ENCODE measurements at regions not wholly inside any gene's neighbourhood (a gene's known extent, or its start where the extent isn't known, plus 50 kb on each side); places are given as distances from the start of the nearest gene placed in this dataset.

DNA sequence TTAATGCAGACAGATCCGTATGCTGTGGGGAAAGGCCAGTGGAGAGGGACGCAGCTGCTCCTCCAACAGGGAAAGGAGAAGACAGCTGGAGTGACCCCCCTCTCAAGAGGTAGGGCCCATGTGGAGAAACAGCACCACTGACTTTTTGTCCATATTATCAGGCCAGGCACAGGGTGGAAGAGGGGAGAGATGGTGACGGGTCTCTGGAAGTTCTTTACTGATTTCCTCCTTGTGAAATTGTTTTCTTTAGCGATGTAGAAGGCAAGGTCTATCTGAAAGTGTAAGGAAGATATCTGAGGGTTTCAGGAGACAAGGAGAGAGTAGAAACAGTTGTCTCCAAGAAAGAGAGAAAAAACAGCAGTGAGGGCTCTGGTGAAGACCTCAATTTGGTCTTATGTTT is 338.8 kb downstream of the VPS13C start:
- Mint-ChIP-seq H3K27ac (no peak overlapping the region), H3K27me3 (peaks cover 36% of the 10 kb centered on the region)

DNA sequence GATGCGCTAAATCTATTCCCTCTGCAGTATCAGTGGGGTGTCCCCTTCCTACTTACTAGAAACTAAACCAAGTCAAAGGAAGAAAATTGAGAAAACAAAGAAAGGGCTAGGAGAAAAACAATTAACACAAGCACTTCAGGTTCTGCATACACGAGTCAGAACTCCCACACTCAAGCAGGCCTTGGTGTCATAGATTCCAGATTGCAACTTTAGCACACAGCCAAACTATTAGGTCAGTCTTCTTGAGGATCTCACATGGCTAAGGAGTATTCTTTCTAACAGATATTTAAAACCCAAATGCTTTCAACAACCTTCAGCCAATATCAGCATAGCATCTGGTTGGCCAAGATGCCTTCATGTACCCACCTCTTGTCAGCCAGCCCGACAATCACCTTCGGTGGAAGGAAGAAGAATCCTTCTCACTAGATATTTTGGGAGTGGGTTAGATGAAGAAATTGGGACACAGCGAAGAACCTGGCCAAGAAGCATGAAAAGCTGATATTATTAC is 340.0 kb downstream of the VPS13C start:
- Mint-ChIP-seq H3K4me1 (ENCODE audit: low read depth) (no peaks in the 10 kb centered on the region), H3K27me3 (peaks cover 27% of the 10 kb centered on the region), H3K4me3 (no peak overlapping the region), H3K36me3 (ENCODE audit: low read depth) (no peaks in the 10 kb centered on the region), H3K9me3 (no peaks in the 10 kb centered on the region), H3K27ac (no peak overlapping the region)
- no peak for DNase-seq

More for the DNA sequence above, 338.8 kb downstream of the VPS13C start:
- Mint-ChIP-seq H3K4me1 (ENCODE audit: low read depth) (no peaks in the 10 kb centered on the region), H3K36me3 (ENCODE audit: low read depth) (no peaks in the 10 kb centered on the region), H3K4me3 (no peak overlapping the region), H3K9me3 (no peaks in the 10 kb centered on the region)
- no peak for DNase-seq

DNA sequence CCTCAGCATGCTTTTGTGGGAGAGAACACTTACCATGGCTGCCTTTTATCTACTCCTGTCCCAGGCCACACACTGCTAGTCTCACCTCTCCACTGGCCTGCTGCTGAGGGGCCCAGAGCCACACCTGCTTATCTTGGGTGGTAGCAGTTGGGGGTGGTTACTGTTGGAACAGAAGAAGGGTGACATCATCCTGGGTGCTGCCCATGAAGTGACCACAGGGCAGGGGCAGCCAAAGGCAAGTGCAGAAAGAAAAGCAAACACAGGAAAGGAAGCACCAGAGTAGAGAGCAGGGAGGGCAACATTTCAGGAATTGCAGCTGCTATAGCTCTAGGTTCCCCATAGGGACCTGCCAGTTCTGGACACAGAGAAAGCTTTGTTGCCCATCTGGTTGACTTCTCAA is 345.2 kb downstream of the VPS13C start:
- H3K4me1 Mint-ChIP-seq (ENCODE audit: low read depth), result no peaks in the 10 kb centered on the region
- DNase-seq, result no peak
- H3K9me3 Mint-ChIP-seq, result no peaks in the 10 kb centered on the region
- no peaks in the 10 kb centered on the region for H3K36me3 Mint-ChIP-seq (ENCODE audit: low read depth)
- H3K27me3 Mint-ChIP-seq, result peaks cover 17% of the 10 kb centered on the region
- H3K4me3 Mint-ChIP-seq, result no peak overlapping the region
- H3K27ac Mint-ChIP-seq, result no peak overlapping the region

DNA sequence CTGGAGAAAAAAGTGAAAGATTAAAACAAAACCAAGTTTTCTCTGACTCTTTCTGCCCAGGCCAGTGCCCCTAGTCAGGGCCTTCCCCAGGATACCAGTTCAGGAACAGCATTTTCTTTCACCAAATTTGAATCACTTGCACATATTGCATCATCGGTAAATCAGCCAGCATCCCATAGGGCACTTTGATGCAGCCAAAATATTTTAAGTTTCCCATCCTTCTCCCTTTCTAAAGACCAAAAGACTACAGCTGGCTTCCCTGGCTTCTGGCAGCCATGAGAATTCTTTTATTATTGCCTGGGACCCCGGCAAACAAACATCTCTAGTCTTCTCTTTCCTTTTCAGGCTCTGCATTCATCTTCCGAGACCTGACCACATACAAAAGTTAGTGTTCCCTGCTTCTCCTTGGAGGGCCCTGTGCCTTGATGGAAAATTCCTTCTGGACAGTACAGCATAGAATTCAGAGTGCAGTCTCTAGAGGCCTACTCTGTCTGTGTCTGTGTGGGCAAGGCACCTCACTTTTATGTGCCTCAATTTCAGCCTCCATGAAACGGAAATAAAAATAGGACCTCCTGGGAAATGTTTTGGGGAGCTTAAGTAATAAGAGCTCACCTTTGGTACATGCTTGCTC is 348.0 kb downstream of the VPS13C start:
- Mint-ChIP-seq H3K9me3 (no peaks in the 10 kb centered on the region), H3K27me3 (peaks cover 6% of the 10 kb centered on the region), H3K36me3 (ENCODE audit: low read depth) (no peaks in the 10 kb centered on the region), H3K4me3 (no peak overlapping the region), H3K27ac (no peak overlapping the region), H3K4me1 (ENCODE audit: low read depth) (no peaks in the 10 kb centered on the region)
- DNase-seq, result no peak

DNA sequence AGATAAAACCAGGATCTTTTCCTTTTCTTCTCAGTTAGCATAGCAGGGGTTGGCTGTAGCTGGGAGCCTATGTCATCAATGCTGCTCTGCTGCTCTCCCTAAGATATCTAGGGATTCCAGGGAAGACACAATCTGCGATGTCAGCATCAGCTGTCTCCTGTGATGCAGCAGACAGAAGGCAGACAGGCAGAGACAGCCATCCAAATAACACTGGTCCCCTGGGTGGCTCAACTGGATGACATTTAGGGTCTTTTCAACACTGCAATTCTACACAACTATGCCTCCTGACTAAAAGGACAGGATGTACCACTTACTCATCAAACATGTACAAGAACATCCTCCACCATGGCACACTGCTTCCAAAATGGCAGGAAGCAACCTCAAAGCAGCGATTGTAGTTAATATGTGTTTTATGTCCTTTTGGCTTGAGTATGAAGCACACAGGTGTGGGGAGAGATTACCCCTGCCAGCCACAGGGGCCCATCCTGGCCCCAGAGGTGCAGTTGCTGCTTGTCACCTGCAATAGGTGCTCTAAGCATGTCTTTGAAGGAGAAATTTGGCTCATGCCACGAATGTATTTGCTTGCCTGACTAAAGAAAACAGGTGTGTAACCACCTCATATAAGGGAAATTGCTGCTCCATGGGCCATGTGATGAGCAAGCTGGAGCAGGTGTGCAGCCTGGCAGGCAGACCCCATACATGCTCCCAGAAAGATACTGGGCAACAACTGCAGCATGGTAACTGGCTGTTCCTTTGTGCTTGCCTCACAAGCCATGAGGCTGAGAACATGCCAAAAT is 357.8 kb downstream of the VPS13C start:
- Mint-ChIP-seq H3K4me3 (no peak overlapping the region), H3K9me3 (no peaks in the 10 kb centered on the region), H3K27me3 (peaks cover 36% of the 10 kb centered on the region), H3K36me3 (ENCODE audit: low read depth) (no peaks in the 10 kb centered on the region), H3K4me1 (ENCODE audit: low read depth) (no peaks in the 10 kb centered on the region), H3K27ac (no peak overlapping the region)
- no peak for DNase-seq

DNA sequence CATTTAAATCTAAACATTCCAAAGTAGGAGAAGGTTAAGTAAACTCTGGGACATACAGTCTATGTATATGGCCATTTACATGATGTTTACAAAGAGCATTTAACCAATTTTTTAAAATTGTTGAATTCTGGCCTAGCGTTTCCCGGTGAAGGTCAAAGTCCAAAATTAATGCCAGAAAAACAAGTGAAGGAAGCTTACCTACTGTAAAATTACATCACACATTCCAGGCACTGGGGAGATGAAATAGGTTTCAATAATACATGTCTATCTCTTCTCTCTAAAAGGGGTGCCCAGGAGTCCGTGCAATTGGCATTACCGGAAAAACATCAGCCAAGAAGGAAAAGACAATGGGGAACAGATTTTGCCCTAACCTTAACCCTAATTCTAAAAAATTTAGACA is 358.8 kb downstream of the VPS13C start:
- no peak overlapping the region for H3K4me3 Mint-ChIP-seq
- DNase-seq, result no peak
- no peaks in the 10 kb centered on the region for H3K36me3 Mint-ChIP-seq (ENCODE audit: low read depth)
- H3K9me3 Mint-ChIP-seq, result no peaks in the 10 kb centered on the region
- H3K27me3 Mint-ChIP-seq, result peaks cover 43% of the 10 kb centered on the region
- no peak overlapping the region for H3K27ac Mint-ChIP-seq
- H3K4me1 Mint-ChIP-seq (ENCODE audit: low read depth), result no peaks in the 10 kb centered on the region

DNA sequence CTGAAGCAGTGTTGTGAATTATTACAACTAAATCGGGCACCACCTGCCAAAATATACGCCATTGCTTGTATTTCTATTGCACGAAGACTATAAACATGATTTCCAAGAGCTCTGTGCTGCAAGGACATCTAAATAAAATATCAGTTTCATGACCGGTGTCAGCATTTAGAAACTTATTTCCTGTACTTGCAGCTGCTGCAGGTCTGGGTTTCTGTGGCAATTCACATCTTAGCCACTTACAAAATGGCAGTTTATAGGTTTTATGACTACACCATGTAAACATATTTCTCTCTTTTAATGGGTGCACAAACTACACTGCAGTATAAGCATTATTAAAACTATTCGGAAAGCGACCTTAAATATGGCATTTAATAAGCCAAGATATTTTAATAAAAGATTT is 359.4 kb downstream of the VPS13C start:
- H3K36me3 Mint-ChIP-seq (ENCODE audit: low read depth), result no peaks in the 10 kb centered on the region
- no peaks in the 10 kb centered on the region for H3K9me3 Mint-ChIP-seq
- no peak overlapping the region for H3K27ac Mint-ChIP-seq
- no peak overlapping the region for H3K4me3 Mint-ChIP-seq
- H3K27me3 Mint-ChIP-seq, result peaks cover 46% of the 10 kb centered on the region
- DNase-seq, result no peak
- no peaks in the 10 kb centered on the region for H3K4me1 Mint-ChIP-seq (ENCODE audit: low read depth)

DNA sequence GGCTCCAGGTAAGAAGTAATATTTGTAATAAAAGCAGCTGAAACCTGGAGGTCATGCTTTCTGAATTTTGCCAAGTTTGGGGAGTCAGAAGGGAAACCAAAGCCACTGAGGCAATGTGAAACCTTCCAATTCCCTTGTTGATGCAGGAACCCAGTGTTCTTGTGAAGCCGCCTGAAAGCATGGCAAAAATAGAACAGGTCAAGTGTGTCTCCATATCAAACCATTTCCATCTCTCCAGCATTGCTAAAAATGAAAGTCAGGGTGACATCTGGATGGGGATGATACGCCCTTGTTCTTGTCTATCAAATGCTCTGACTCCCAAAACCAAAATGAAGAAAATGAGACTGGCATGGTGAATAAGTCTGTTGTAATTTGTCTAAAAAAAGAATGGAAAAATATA is 362.5 kb downstream of the VPS13C start:
- no peak for DNase-seq
- H3K36me3 Mint-ChIP-seq (ENCODE audit: low read depth), result no peaks in the 10 kb centered on the region
- H3K4me1 Mint-ChIP-seq (ENCODE audit: low read depth), result no peaks in the 10 kb centered on the region
- peaks cover 62% of the 10 kb centered on the region for H3K27me3 Mint-ChIP-seq
- H3K27ac Mint-ChIP-seq, result no peak overlapping the region
- H3K4me3 Mint-ChIP-seq, result no peak overlapping the region
- H3K9me3 Mint-ChIP-seq, result no peaks in the 10 kb centered on the region

DNA sequence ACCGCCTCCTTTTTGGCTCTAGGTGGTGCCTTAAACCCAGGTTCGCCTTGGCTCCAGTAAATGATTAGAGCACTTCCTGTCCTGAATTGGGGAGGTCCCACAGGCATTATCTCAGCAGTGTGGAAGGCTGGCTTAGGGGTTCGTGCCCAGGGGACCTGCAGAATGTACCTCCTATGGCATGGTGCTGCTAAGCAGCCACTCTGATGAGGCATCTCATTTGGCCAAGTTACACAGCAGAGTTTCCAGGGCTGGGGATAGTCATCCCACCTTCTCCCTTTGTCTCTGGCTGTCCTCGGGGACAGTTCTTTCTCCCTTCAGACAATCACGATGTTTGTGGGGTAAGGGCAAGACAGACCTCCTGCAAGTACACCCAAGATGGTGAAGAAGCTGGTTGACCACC is 371.2 kb downstream of the VPS13C start:
- H3K27ac Mint-ChIP-seq, result no peak overlapping the region
- H3K27me3 Mint-ChIP-seq, result peaks cover 29% of the 10 kb centered on the region
- no peak for DNase-seq
- no peaks in the 10 kb centered on the region for H3K36me3 Mint-ChIP-seq (ENCODE audit: low read depth)
- no peaks in the 10 kb centered on the region for H3K4me1 Mint-ChIP-seq (ENCODE audit: low read depth)
- H3K4me3 Mint-ChIP-seq, result no peak overlapping the region
- no peaks in the 10 kb centered on the region for H3K9me3 Mint-ChIP-seq

DNA sequence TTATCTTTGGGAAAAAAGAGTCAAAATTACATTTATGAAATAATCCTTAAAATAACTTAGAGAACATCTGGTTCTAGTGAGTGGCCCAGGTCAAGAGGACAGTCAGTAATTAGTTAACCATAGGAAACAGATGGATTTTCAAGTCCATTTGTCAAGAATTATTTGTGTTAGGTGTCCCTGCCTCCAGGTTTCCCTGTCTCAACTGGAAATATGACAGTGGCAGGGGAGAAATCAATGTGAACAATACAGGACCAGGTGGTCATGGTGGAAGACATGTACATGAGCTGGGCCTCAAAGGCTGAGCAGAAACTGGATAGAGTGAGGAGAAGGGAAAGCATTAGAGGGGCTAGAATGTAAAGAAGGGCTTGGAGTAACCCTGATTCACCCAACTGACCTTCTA is 372.6 kb downstream of the VPS13C start:
- no peaks in the 10 kb centered on the region for H3K4me1 Mint-ChIP-seq (ENCODE audit: low read depth)
- H3K9me3 Mint-ChIP-seq, result no peaks in the 10 kb centered on the region
- no peaks in the 10 kb centered on the region for H3K36me3 Mint-ChIP-seq (ENCODE audit: low read depth)
- peaks cover 17% of the 10 kb centered on the region for H3K27me3 Mint-ChIP-seq
- no peak overlapping the region for H3K27ac Mint-ChIP-seq
- no peak overlapping the region for H3K4me3 Mint-ChIP-seq
- no peak for DNase-seq

DNA sequence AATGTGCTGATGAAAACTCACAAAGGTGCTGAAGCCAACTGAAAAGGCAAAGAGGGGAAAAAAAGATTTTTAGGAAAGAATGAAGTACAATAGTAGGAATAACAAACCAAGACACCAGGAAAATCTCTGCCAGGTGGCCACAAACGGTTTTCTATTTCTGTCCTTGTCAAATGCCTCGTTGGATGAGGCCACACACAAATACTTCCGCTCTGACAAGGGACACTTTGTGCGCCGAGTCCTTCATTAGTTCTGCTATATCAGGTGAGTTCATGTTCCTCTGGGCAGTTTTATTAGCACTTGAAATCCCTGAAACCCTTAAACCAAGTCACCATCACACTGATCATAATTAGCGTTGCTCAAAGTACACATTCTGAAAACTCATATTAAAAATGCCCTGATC is 373.1 kb downstream of the VPS13C start:
- Mint-ChIP-seq H3K4me3 (no peak overlapping the region), H3K27me3 (peaks cover 13% of the 10 kb centered on the region), H3K9me3 (no peaks in the 10 kb centered on the region), H3K4me1 (ENCODE audit: low read depth) (no peaks in the 10 kb centered on the region), H3K27ac (no peak overlapping the region), H3K36me3 (ENCODE audit: low read depth) (no peaks in the 10 kb centered on the region)
- DNase-seq, result no peak

DNA sequence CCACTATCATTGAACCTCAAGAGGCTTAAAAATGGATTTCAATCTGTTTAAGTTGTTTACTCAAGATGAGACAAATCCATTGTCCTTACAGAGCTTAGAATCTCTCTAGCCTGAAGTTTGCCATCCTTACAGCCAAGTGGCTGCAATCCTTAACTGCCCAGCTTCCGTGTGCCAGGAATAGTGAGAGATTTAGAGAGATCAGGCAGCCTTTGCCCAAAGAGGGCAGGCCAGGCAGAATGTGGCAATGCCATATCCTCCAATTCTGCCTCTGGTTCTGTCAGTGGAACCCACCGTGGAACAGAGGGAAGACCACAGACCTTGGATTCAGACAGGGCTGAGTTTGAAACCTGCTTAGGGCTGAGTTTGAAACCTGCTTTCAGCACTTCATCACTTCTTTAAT is 374.3 kb downstream of the VPS13C start:
- no peaks in the 10 kb centered on the region for H3K36me3 Mint-ChIP-seq (ENCODE audit: low read depth)
- no peak overlapping the region for H3K27ac Mint-ChIP-seq
- H3K27me3 Mint-ChIP-seq, result peaks cover 12% of the 10 kb centered on the region
- no peaks in the 10 kb centered on the region for H3K9me3 Mint-ChIP-seq
- H3K4me3 Mint-ChIP-seq, result no peak overlapping the region
- DNase-seq, result no peak
- no peaks in the 10 kb centered on the region for H3K4me1 Mint-ChIP-seq (ENCODE audit: low read depth)

DNA sequence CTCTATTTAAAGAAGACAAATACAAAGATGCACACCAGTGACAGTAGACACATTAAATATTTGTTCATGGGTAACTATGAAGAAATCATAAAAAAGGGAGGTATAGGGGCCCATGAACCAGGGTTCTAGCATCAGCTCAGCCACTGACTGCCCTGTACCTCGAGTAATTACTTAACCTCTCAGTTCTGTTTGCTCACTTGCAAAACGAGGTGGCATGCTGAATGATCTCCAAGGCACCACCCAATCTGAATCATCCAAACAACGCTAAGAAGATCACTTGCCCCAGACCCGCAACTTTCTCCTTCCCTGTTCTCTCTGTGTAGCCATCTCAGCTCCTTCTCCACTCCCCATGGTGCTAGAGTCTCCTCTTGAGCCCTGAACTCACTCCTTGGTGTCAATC is 374.7 kb downstream of the VPS13C start:
- Mint-ChIP-seq H3K4me3 (no peak overlapping the region), H3K27ac (no peak overlapping the region), H3K9me3 (no peaks in the 10 kb centered on the region), H3K4me1 (ENCODE audit: low read depth) (no peaks in the 10 kb centered on the region), H3K36me3 (ENCODE audit: low read depth) (no peaks in the 10 kb centered on the region), H3K27me3 (peaks cover 12% of the 10 kb centered on the region)
- no peak for DNase-seq

DNA sequence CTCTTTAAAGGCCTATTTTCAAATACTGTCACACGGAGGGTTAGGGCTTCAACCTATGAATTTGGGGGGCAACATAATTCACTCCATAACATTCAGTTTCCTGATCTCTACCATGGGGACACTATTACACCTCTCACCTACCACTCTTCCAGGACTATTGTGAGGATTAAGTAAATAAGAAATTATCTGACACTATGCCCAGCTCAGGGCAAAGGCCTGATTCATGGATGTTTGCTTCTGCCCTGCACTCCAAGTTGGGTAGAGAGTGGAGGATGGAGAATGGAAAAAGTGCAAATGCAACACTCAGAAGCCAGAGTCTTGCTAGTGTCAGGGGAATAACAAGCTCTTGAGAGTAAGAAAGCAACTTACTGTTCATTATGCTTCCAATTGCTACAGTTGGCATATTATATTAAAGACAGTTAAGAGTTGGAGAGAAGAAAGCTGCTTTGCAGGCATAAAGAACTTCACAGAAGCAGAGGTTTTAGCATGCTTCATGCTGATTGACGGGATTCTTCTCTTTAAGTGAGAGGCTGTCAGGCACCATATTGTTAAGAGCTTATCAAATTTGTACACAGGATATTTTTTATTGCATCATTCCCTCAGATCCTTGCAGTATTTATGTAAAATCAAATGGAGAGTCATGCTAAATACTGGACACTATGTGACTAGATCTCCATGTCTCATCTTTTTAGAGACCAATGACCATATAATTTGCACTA is 375.3 kb downstream of the VPS13C start:
- H3K36me3 Mint-ChIP-seq (ENCODE audit: low read depth), result no peaks in the 10 kb centered on the region
- peaks cover 16% of the 10 kb centered on the region for H3K27me3 Mint-ChIP-seq
- H3K27ac Mint-ChIP-seq, result no peak overlapping the region
- H3K9me3 Mint-ChIP-seq, result no peaks in the 10 kb centered on the region
- no peaks in the 10 kb centered on the region for H3K4me1 Mint-ChIP-seq (ENCODE audit: low read depth)
- no peak for DNase-seq
- no peak overlapping the region for H3K4me3 Mint-ChIP-seq
